WTC11 (cell line): ENCODE measurements at regions not wholly inside any gene's neighbourhood (a gene's known extent, or its start where the extent isn't known, plus 50 kb on each side); places are given as distances from the start of the nearest gene placed in this dataset.
A peak's percentile ranks its signal among the peaks of the same experiment; 100 is the strongest.
"Not testable (repeated sequence)": the region's sequence is repeated elsewhere in the genome, so short reads cannot be mapped to it uniquely, and the experiment has no call there.

Experiments used
- ATAC-seq: fragments of 200-7000 bp; cut with Tn5 transposase; 2 replicates; pipeline ENCODE4 v1.10.0; 2021; ENCODE audit warnings: mild to moderate bottlenecking, moderate library complexity
- CTCF ChIA-PET: fragments of 300-600 bp; sonication (Branson Sonifier 250); formaldehyde crosslinking; loops from one replicate; lab custom pipeline; 2021; ENCODE audit warnings: antibody characterized with exemption; lab: Charles Lee
- POLR2A ChIA-PET: fragments of 350-600 bp; sonication (Branson Sonifier 250); formaldehyde crosslinking; loops from one replicate; lab custom pipeline; 2021; ENCODE audit warnings: antibody characterized with exemption; lab: Charles Lee
- DNase-seq: peaks from one replicate; pipeline ENCODE4 v3.0.0; 2021; ENCODE audit warnings: low spot score
- H3K27ac Mint-ChIP-seq: 2 replicates; pipeline ENCODE4 v1.8.0; 2021; ENCODE audit warnings: mixed read lengths
- H3K27me3 Mint-ChIP-seq: 2 replicates; pipeline ENCODE4 v1.8.0; 2021; ENCODE audit warnings: low read depth, mild to moderate bottlenecking, moderate library complexity, mixed read lengths
- H3K36me3 Mint-ChIP-seq: 2 replicates; pipeline ENCODE4 v1.8.0; 2021; ENCODE audit warnings: mixed read lengths
- H3K4me1 Mint-ChIP-seq: 2 replicates; pipeline ENCODE4 v1.8.0; 2022; ENCODE audit warnings: mixed read lengths
- H3K4me3 Mint-ChIP-seq: 2 replicates; pipeline ENCODE4 v1.8.0; 2021; ENCODE audit warnings: mild to moderate bottlenecking, moderate library complexity, mixed read lengths
- H3K9me3 Mint-ChIP-seq: 2 replicates; pipeline ENCODE4 v1.8.0; 2021; ENCODE audit warnings: mixed read lengths
- ATF1 ChIP-seq: sonication (generic); formaldehyde crosslinking; IDR thresholded peaks from 2 replicates; pipeline ENCODE4 v1.8.1; 2023; ENCODE audit warnings: mild to moderate bottlenecking, moderate library complexity, missing genetic modification reagents
- ATF2 ChIP-seq: sonication (generic); formaldehyde crosslinking; IDR thresholded peaks from 2 replicates; pipeline ENCODE4 v1.8.1; 2022; ENCODE audit warnings: low read depth, missing genetic modification reagents, borderline replicate concordance
- ATF3 ChIP-seq: sonication (generic); formaldehyde crosslinking; conservative IDR thresholded peaks from 2 replicates; pipeline ENCODE4 v1.8.1; 2022; ENCODE audit warnings: mild to moderate bottlenecking, missing genetic modification reagents
- FOXJ3 ChIP-seq: sonication (generic); formaldehyde crosslinking; IDR thresholded peaks from 2 replicates; pipeline ENCODE4 v1.9.0; 2021; ENCODE audit warnings: missing genetic modification reagents, mild to moderate bottlenecking, borderline replicate concordance
- FOXP4 ChIP-seq: sonication (generic); formaldehyde crosslinking; IDR thresholded peaks from 2 replicates; pipeline ENCODE4 v1.8.0; 2022; ENCODE audit warnings: mild to moderate bottlenecking, missing genetic modification reagents
- MXD4 ChIP-seq: fragments of 250-450 bp; sonication (Bioruptor Pico); IDR thresholded peaks from 2 replicates; pipeline ENCODE4 v1.8.0; 2021; ENCODE audit warnings: mild to moderate bottlenecking, moderate library complexity, borderline replicate concordance
- OVOL2 ChIP-seq: fragments of 250-450 bp; sonication (Bioruptor Pico); IDR thresholded peaks from 2 replicates; pipeline ENCODE4 v1.9.0; 2021; ENCODE audit warnings: mild to moderate bottlenecking, borderline replicate concordance
- TEAD1 ChIP-seq: sonication (generic); formaldehyde crosslinking; IDR thresholded peaks from 2 replicates; pipeline ENCODE4 v1.8.0; 2022; ENCODE audit warnings: mild to moderate bottlenecking, missing genetic modification reagents
- USF1 ChIP-seq: sonication (generic); formaldehyde crosslinking; IDR thresholded peaks from 2 replicates; pipeline ENCODE4 v1.8.0; 2022; ENCODE audit warnings: mild to moderate bottlenecking, missing genetic modification reagents
- ZNF532 ChIP-seq: fragments of 250-450 bp; sonication (Bioruptor Pico); IDR thresholded peaks from 2 replicates; pipeline ENCODE4 v1.9.0; 2021; ENCODE audit warnings: mild to moderate bottlenecking, borderline replicate concordance

- TF ChIP-seq ZNF532: no peak
- TF ChIP-seq MXD4 (CRISPR knock-in tag): no peak
- no peak for TF ChIP-seq ATF2 (CRISPR knock-in tag)
- no peak for TF ChIP-seq USF1
- no peak for TF ChIP-seq ATF3 (CRISPR knock-in tag)
Measured at GRCh38 chr20:30484749-30485070, 772.8 kb upstream of the DEFB115 start (continued).

GRCh38 chr20:30485331-30486102 is 771.9 kb upstream of the DEFB115 start:
- peaks cover 41% of the 10 kb centered on the region for H3K36me3 Mint-ChIP-seq
- peaks cover 41% of the 10 kb centered on the region for H3K27me3 Mint-ChIP-seq
- DNase-seq: no peak
- CTCF ChIA-PET: no interaction called here
- POLR2A ChIA-PET: no interaction called here
- no peak overlapping the region for H3K4me3 Mint-ChIP-seq
- no peak for ATAC-seq
- no peak for TF ChIP-seq ATF1 (CRISPR knock-in tag)
- peaks cover 37% of the 10 kb centered on the region for H3K9me3 Mint-ChIP-seq
- H3K27ac Mint-ChIP-seq: no peak overlapping the region
- peaks cover 2% of the 10 kb centered on the region; the same call in 1 of the 2 replicates for H3K4me1 Mint-ChIP-seq

GRCh38 chr20:30486103-30486478 is 771.4 kb upstream of the DEFB115 start:
- DNase-seq (no peak), ATAC-seq (no peak)
- Mint-ChIP-seq H3K36me3 (peaks cover 35% of the 10 kb centered on the region), H3K4me1 (peaks cover 2% of the 10 kb centered on the region; the same call in 1 of the 2 replicates), H3K9me3 (peaks cover 36% of the 10 kb centered on the region), H3K27me3 (peaks cover 47% of the 10 kb centered on the region), H3K27ac (no peak overlapping the region), H3K4me3 (no peak overlapping the region)
- POLR2A ChIA-PET: no interaction called here
- no peak for TF ChIP-seq FOXJ3 (CRISPR knock-in tag)
- TF ChIP-seq TEAD1: no peak
- TF ChIP-seq OVOL2: no peak
- no peak for TF ChIP-seq FOXP4
- CTCF ChIA-PET: no interaction called here

GRCh38 chr20:30487461-30487860 is 770.0 kb upstream of the DEFB115 start:
- Mint-ChIP-seq H3K27me3 (peaks cover 46% of the 10 kb centered on the region), H3K36me3 (peaks cover 22% of the 10 kb centered on the region), H3K4me3 (peak overlapping the region; percentile 57), H3K9me3 (peaks cover 24% of the 10 kb centered on the region)
- H3K27ac Mint-ChIP-seq, POLR2A ChIA-PET, H3K4me1 Mint-ChIP-seq, DNase-seq, ATAC-seq, CTCF ChIA-PET: not testable (repeated sequence)
